GM18505 (cell line): ENCODE measurements at regions not wholly inside any gene's neighbourhood (a gene's known extent, or its start where the extent isn't known, plus 50 kb on each side); places are given as distances from the start of the nearest gene placed in this dataset.

Experiments used
- ATAC-seq: cut with Tn5 transposase; IDR thresholded peaks from one replicate; pipeline ENCODE4 v1.9.1; 2021; ENCODE audit not compliant: unreplicated experiment
- POLR2A ChIP-seq: IDR thresholded peaks from 4 replicates; pipeline ENCODE4 v1.6.1; 2011; ENCODE audit warnings: borderline replicate concordance; ENCODE audit not compliant: insufficient read depth, insufficient read length; ENCODE audit errors: extremely low read depth

- no peak for TF ChIP-seq POLR2A
- ATAC-seq, result no peak
Measured at GRCh38 chr1:218537122-218537913, 192.2 kb downstream of the TGFB2 start.

- TF ChIP-seq POLR2A, result no peak
- no peak for ATAC-seq
Measured at GRCh38 chr1:218538341-218538740, 193.2 kb downstream of the TGFB2 start.

- ATAC-seq, result no peak
- TF ChIP-seq POLR2A, result no peak
Measured at GRCh38 chr1:218546314-218546713, 201.2 kb downstream of the TGFB2 start.

GRCh38 chr1:218547957-218548730 is 203.0 kb downstream of the TGFB2 start:
- no peak for TF ChIP-seq POLR2A
- no peak for ATAC-seq

- ATAC-seq, result no peak
- TF ChIP-seq POLR2A, result no peak
Measured at GRCh38 chr1:218548764-218549163, 203.6 kb downstream of the TGFB2 start.

GRCh38 chr1:218553197-218553596 is 208.1 kb downstream of the TGFB2 start:
- no peak for ATAC-seq
- no peak for TF ChIP-seq POLR2A

GRCh38 chr1:218556016-218556415 is 210.9 kb downstream of the TGFB2 start:
- no peak for TF ChIP-seq POLR2A
- no peak for ATAC-seq

GRCh38 chr1:218557731-218558130 is 212.6 kb downstream of the TGFB2 start:
- no peak for TF ChIP-seq POLR2A
- no peak for ATAC-seq

- no peak for TF ChIP-seq POLR2A
- ATAC-seq, result no peak
Measured at GRCh38 chr1:218558271-218558810, 213.2 kb downstream of the TGFB2 start.

GRCh38 chr1:218565377-218565776 is 220.2 kb downstream of the TGFB2 start:
- ATAC-seq, result no peak
- no peak for TF ChIP-seq POLR2A

GRCh38 chr1:218568962-218569550 is 223.9 kb downstream of the TGFB2 start:
- TF ChIP-seq POLR2A, result no peak
- ATAC-seq, result no peak

GRCh38 chr1:218570456-218570855 is 225.3 kb downstream of the TGFB2 start:
- no peak for TF ChIP-seq POLR2A
- no peak for ATAC-seq

- ATAC-seq, result no peak
- no peak for TF ChIP-seq POLR2A
Measured at GRCh38 chr1:218571491-218571890, 226.4 kb downstream of the TGFB2 start.
